Pancreas (tissue), 10 donors: ENCODE measurements at regions not wholly inside any gene's neighbourhood (a gene's known extent, or its start where the extent isn't known, plus 50 kb on each side); places are given as distances from the start of the nearest gene placed in this dataset.

Experiments used
- ATAC-seq, 4 donors: fragments of 200-7000 bp; cut with Tn5 transposase; one replicate each; pipeline versions ENCODE4 v1.8.0 to v1.9.1; 2020; ENCODE audit warnings: mild to moderate bottlenecking in 4 of 4, moderate library complexity in 4 of 4
- DNase-seq, 6 donors: peaks; one replicate each; pipeline ENCODE4 v3.0.0-alpha.2; 2020
- FAIRE-seq: peaks from 2 replicates; lab custom pipeline; 2012; peaks lifted over from hg19 to GRCh38; lab: Jason Lieb, UNC
- H3K27ac ChIP-seq, 4 donors: fragments of 200-600 bp; sonication (generic); 1 replicate in 3 of 4; 2 replicates in 1 of 4; pipeline versions ENCODE4 v1.5.0 to v1.8.0; 2020
- H3K27me3 ChIP-seq, 4 donors: fragments of 200-600 bp; one replicate each; pipeline ENCODE4 v1.8.0; 2021
- H3K36me3 ChIP-seq, 3 donors: fragments of 200-600 bp; sonication (generic) in 1 of 3; one replicate each; pipeline versions ENCODE4 v1.5.0 to v1.8.0; 2020 to 2021
- H3K4me1 ChIP-seq, 3 donors: fragments of 200-600 bp; one replicate each; pipeline ENCODE4 v1.8.0; 2021
- H3K4me3 ChIP-seq, 4 donors: fragments of 200-600 bp; sonication (generic) in 2 of 4; one replicate each; pipeline versions ENCODE4 v1.5.0 to v1.8.0; 2020 to 2021
- H3K9me3 ChIP-seq, 4 donors: fragments of 200-600 bp; one replicate each; pipeline ENCODE4 v1.8.0; 2021
- WGBS, 2 donors: extraction: QIAGEN DNeasy Blood & Tissue Kit; methylation state at CpG; one replicate each; pipeline ENCODE4 v1.1.7; 2013; 5-methylcytosine and 5-hydroxymethylcytosine counted together
- intact Hi-C, 3 donors: fragments of 100-400 bp; cut with DNase I; formaldehyde crosslinking; loops; one replicate each; pipeline versions ENCODE4 v1.11.1 to v1.14.2; 2022
- TF ChIP-seq, protein P1 (sequence below), 4 donors: fragments of 200-600 bp; sonication (generic) in 3 of 4; IDR thresholded peaks; one replicate each; pipeline versions ENCODE4 v1.5.0 to v1.8.0; 2021; ENCODE audit warnings: antibody characterized with exemption in 4 of 4
- donor health status: healthy with polysubstance abuse.
- donor health status: DM: no; HTN: no; CAD: no; lungs with moderate emphysema.
- donor health status: DM: no; HTN: no; CAD: no.
- donor health status: control.
- donor health status: control.
- donor health status: Bipolar disorder and iron deficiency.
- donor health status: DM: yes; HTN: yes; CAD: no.
- donor health status: DM: no; HTN: no; CAD: no.
- donor health status: DM: no; HTN: no; CAD: no.
- donor health status: DM: yes; HTN: yes; CAD: no.

DNA sequence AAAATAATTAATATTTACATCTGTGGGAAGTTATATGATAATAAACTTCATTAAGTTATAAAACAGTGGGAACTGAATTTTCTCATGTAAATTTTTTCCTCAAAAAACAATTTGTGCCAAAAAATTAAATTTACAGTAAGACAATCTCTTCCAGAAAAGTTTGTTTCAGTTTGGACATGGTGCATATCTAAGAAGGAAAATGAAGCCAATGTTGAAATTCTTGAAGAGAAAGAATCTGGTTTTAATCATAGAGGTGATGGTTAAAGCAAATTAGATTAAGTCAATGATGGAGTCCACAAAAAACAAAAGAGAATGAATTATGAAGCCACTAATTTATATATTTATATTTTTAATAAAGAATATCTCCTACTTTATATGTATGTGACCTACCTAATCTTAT, 457.2 kb upstream of the SLITRK1 start:
- Histone ChIP-seq H3K9me3 (no peaks in the 10 kb centered on the region), H3K4me1 (no peaks in the 10 kb centered on the region), H3K27me3 (no peaks in the 10 kb centered on the region), H3K27ac (no peak overlapping the region), H3K36me3 (no peaks in the 10 kb centered on the region), H3K4me3 (no peak overlapping the region)
- intact Hi-C loops: no loop called here
- TF ChIP-seq, protein P1, sequence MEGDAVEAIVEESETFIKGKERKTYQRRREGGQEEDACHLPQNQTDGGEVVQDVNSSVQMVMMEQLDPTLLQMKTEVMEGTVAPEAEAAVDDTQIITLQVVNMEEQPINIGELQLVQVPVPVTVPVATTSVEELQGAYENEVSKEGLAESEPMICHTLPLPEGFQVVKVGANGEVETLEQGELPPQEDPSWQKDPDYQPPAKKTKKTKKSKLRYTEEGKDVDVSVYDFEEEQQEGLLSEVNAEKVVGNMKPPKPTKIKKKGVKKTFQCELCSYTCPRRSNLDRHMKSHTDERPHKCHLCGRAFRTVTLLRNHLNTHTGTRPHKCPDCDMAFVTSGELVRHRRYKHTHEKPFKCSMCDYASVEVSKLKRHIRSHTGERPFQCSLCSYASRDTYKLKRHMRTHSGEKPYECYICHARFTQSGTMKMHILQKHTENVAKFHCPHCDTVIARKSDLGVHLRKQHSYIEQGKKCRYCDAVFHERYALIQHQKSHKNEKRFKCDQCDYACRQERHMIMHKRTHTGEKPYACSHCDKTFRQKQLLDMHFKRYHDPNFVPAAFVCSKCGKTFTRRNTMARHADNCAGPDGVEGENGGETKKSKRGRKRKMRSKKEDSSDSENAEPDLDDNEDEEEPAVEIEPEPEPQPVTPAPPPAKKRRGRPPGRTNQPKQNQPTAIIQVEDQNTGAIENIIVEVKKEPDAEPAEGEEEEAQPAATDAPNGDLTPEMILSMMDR (IDR thresholded peaks at IDR 0.05): no peak
- FAIRE-seq (no peak), DNase-seq (no peak), ATAC-seq (no peak)

DNA sequence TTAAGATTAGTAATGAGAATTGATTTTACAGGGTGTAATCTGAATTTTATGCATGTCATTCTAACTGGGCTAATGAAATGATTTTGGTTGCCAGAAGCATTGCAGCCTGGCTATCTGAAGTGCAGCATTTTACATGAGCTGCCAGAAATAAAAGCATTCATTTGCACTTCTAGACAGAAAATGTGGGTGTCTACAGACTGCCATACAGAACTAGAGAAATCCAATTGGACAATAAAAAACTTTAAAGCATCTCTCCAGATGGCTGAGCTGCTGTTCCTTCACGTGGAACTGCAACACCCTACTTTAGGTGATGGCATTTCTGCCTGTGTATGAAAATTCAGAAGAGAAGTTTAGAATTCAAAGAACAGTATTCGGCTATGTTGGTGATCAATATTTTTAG, 450.1 kb upstream of the SLITRK1 start:
- WGBS, 2 donors: 30 to 43% methylated on average over 2 of the region's 2 CpGs
- H3K9me3 ChIP-seq: no peaks in the 10 kb centered on the region
- H3K36me3 ChIP-seq: no peaks in the 10 kb centered on the region
- FAIRE-seq (no peak), ATAC-seq (no peak), DNase-seq (no peak)
- TF ChIP-seq, protein P1 (IDR thresholded peaks at IDR 0.05): no peak
- no peaks in the 10 kb centered on the region for H3K27me3 ChIP-seq
- intact Hi-C loops: no loop called here
- no peaks in the 10 kb centered on the region for H3K4me1 ChIP-seq
- H3K27ac ChIP-seq: no peak overlapping the region
- H3K4me3 ChIP-seq: no peak overlapping the region

DNA sequence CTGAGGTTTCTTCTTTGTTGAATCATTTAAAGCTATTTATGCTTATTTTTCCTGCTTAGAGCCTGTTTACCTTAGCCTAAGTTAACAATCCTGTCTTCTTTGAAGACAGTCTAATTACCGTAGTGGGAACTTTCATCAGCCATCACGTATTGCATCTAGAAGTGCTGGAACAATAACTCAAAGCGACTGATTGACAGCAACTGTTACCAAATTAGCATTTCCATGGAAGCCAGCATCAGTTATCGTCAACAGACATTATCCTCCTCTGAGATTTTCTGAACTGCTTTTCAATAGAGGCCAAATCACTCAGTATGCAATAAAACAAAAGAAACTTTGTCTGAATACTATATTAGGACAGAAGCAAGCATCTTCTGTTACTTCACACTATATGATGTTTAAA, 433.3 kb upstream of the SLITRK1 start:
- H3K27me3 ChIP-seq: no peaks in the 10 kb centered on the region
- intact Hi-C loops: no loop called here
- H3K27ac ChIP-seq: no peak overlapping the region
- TF ChIP-seq, protein P1 (IDR thresholded peaks at IDR 0.05): no peak
- no peaks in the 10 kb centered on the region for H3K36me3 ChIP-seq
- no peak for DNase-seq
- H3K9me3 ChIP-seq: no peaks in the 10 kb centered on the region
- no peak for FAIRE-seq
- ATAC-seq: no peak
- no peak overlapping the region for H3K4me3 ChIP-seq
- no peaks in the 10 kb centered on the region for H3K4me1 ChIP-seq
- WGBS, 2 donors: 67 to 74% methylated on average over 4 of the region's 4 CpGs

DNA sequence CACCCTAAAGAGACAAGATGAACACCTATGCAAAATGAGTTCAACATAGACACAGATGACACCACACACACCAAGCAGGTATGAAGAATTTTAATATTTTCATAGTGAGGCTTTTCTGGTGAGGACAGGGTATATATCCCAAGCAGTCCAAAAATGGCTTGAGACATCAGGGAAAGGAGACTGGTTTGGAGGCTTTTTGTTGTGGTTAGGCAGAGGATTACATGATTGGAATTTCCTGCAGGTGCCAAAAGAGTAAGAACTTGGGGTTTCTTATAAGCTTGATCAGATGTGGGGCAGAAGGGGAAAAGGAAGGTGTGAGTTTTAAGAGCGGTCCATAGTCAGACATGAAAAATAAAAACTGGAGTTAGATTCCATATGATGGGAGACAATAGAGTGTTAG, 420.8 kb upstream of the SLITRK1 start:
- H3K4me1 ChIP-seq: no peaks in the 10 kb centered on the region
- H3K36me3 ChIP-seq: no peaks in the 10 kb centered on the region
- FAIRE-seq (no peak), ATAC-seq (no peak), DNase-seq (no peak)
- H3K27ac ChIP-seq: no peak overlapping the region
- no peak overlapping the region for H3K4me3 ChIP-seq
- TF ChIP-seq, protein P1 (IDR thresholded peaks at IDR 0.05): no peak
- no peaks in the 10 kb centered on the region for H3K9me3 ChIP-seq
- H3K27me3 ChIP-seq: no peaks in the 10 kb centered on the region
- WGBS, 2 donors: 88 to 90% methylated on average over 1 of the region's 1 CpG
- intact Hi-C loops: no loop called here

DNA sequence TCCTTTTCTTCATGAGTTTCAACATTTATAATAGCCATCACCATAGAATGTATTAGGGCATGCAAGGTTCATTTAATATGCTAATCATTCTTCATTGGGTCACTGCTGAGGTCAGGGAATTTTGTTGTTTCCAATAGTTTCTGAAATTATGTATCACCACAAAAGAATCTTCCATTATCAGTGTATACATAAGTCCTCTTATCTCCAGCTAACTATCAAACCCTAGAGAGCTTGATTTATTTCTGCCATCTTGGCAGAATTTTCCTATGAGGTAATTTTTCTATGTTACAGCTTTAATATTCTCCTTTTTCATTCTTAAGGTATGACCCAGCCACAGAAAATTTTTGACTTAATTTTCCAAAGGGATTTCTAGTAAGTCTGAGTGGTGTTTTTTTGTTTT, 415.0 kb upstream of the SLITRK1 start:
- ATAC-seq (no peak), FAIRE-seq (no peak), DNase-seq (no peak)
- Histone ChIP-seq H3K36me3 (no peaks in the 10 kb centered on the region), H3K9me3 (no peaks in the 10 kb centered on the region), H3K4me1 (no peaks in the 10 kb centered on the region), H3K27ac (no peak overlapping the region), H3K27me3 (no peaks in the 10 kb centered on the region), H3K4me3 (no peak overlapping the region)
- intact Hi-C loops: no loop called here
- TF ChIP-seq, protein P1 (IDR thresholded peaks at IDR 0.05): no peak
